Esophagus squamous epithelium (tissue), 4 donors: ENCODE measurements at regions not wholly inside any gene's neighbourhood (a gene's known extent, or its start where the extent isn't known, plus 50 kb on each side); places are given as distances from the start of the nearest gene placed in this dataset.

Experiments
- POLR2A ChIP-seq, 4 donors: fragments of 450-650 bp; IDR thresholded peaks; one replicate each; pipeline ENCODE4 v1.6.1; 2017; ENCODE audit warnings: antibody characterized with exemption in 4 of 4, mild to moderate bottlenecking in 4 of 4, moderate library complexity in 3 of 4
- TF ChIP-seq, protein P1 (sequence below), 6 experiments: fragments of 450-650 bp in 4 of 6; fragments of 200-600 bp in 2 of 6; sonication (generic) in 2 of 6; IDR thresholded peaks; one replicate each; pipeline ENCODE4 v1.5.1; 2016 to 2019; ENCODE audit warnings: antibody characterized with exemption in 6 of 6, mild to moderate bottlenecking in 4 of 6, moderate library complexity in 4 of 6

- no peak for TF ChIP-seq POLR2A (IDR thresholded peaks at IDR 0.05)
- TF ChIP-seq, protein P1, sequence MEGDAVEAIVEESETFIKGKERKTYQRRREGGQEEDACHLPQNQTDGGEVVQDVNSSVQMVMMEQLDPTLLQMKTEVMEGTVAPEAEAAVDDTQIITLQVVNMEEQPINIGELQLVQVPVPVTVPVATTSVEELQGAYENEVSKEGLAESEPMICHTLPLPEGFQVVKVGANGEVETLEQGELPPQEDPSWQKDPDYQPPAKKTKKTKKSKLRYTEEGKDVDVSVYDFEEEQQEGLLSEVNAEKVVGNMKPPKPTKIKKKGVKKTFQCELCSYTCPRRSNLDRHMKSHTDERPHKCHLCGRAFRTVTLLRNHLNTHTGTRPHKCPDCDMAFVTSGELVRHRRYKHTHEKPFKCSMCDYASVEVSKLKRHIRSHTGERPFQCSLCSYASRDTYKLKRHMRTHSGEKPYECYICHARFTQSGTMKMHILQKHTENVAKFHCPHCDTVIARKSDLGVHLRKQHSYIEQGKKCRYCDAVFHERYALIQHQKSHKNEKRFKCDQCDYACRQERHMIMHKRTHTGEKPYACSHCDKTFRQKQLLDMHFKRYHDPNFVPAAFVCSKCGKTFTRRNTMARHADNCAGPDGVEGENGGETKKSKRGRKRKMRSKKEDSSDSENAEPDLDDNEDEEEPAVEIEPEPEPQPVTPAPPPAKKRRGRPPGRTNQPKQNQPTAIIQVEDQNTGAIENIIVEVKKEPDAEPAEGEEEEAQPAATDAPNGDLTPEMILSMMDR (IDR thresholded peaks at IDR 0.05): no peak
Observed at GRCh38 chr18:6504605-6505497, 90.1 kb upstream of the L3MBTL4 start.
